ENCODE measurements at regions not wholly inside any gene's neighbourhood (a gene's known extent, or its start where the extent isn't known, plus 50 kb on each side); places are given as distances from the start of the nearest gene placed in this dataset.

DNA sequence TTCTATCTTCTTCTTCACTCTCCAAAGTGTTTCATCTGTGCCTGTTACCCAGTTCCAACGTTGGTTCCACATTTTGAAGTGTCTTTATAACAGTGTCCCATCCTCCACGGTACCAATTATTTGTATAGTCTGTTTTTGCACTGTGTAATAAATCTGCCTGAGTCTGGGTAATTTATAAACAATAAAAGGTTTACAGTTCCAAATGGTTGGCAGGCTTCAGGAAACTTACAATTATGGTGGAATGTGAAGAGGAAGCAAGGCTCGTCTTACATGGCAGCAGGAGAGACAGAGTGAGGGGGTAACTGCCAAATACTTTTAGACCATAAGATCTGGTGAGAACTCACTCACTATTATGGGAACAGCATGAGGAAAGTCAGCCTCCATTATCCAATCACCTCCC, 465.4 kb upstream of the CDH9 start:
- TF ChIP-seq, protein P1, sequence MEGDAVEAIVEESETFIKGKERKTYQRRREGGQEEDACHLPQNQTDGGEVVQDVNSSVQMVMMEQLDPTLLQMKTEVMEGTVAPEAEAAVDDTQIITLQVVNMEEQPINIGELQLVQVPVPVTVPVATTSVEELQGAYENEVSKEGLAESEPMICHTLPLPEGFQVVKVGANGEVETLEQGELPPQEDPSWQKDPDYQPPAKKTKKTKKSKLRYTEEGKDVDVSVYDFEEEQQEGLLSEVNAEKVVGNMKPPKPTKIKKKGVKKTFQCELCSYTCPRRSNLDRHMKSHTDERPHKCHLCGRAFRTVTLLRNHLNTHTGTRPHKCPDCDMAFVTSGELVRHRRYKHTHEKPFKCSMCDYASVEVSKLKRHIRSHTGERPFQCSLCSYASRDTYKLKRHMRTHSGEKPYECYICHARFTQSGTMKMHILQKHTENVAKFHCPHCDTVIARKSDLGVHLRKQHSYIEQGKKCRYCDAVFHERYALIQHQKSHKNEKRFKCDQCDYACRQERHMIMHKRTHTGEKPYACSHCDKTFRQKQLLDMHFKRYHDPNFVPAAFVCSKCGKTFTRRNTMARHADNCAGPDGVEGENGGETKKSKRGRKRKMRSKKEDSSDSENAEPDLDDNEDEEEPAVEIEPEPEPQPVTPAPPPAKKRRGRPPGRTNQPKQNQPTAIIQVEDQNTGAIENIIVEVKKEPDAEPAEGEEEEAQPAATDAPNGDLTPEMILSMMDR (IDR thresholded peaks at IDR 0.05; ENCODE audit: low read depth, low read length), result no peak
- H3K4me3 ChIP-seq, result no peak overlapping the region
- no peaks in the 10 kb centered on the region for H3K9me3 ChIP-seq (ENCODE audit: low read depth)
- H3K27ac ChIP-seq, result no peak overlapping the region
- DNase-seq (ENCODE audit: low read depth in 1 of 2, low spot score in 1 of 2), result no peak
- H3K27me3 ChIP-seq, result no peaks in the 10 kb centered on the region
- no peaks in the 10 kb centered on the region for H3K36me3 ChIP-seq
- no peaks in the 10 kb centered on the region for H3K4me1 ChIP-seq (ENCODE audit: low read depth)

DNA sequence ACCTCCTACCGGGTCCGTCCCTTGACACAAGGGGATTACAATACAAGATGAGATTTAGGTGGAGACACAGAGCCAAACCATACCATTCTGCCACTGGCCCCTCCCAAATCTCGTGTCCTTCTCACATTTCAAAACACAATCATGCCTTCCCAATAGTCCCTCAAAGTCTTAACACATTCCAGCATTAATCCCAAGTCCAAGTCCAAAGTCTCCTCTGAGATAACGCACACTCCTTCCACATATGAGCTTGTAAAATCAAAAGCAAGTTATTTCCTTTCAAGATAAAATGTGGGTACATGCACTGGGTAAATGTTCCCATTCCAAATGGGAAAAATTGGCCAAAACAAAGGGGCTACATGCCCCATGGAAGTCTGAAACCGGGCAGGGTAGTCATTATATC, 463.9 kb upstream of the CDH9 start:
- no peaks in the 10 kb centered on the region for H3K27me3 ChIP-seq
- no peak overlapping the region for H3K4me3 ChIP-seq
- H3K9me3 ChIP-seq (ENCODE audit: low read depth), result no peaks in the 10 kb centered on the region
- no peaks in the 10 kb centered on the region for H3K4me1 ChIP-seq (ENCODE audit: low read depth)
- TF ChIP-seq, protein P1 (IDR thresholded peaks at IDR 0.05; ENCODE audit: low read depth, low read length), result no peak
- H3K27ac ChIP-seq, result no peak overlapping the region
- no peaks in the 10 kb centered on the region for H3K36me3 ChIP-seq
- no peak for DNase-seq (ENCODE audit: low read depth in 1 of 2, low spot score in 1 of 2)

DNA sequence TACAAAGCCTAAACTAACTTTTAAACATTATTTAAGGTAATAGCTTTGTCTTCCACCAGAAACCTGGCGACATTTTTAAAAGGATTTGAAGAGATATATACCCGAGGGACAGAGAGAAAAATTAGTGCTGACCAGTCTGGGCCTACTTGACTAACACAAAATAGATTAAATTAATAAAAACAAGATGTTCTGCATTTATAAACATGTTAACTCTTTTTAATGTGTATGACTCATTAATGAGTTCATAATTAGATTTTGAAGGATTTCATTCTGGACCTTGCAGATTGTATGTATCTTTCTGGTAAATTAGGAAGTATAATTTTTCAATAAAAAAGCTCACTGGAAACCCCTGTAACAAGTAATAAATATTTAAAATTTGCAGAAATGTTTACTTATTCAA, 459.1 kb upstream of the CDH9 start:
- DNase-seq (ENCODE audit: low read depth in 1 of 2, low spot score in 1 of 2), result no peak
- TF ChIP-seq, protein P1 (IDR thresholded peaks at IDR 0.05; ENCODE audit: low read depth, low read length), result no peak
- H3K4me3 ChIP-seq, result no peak overlapping the region
- H3K4me1 ChIP-seq (ENCODE audit: low read depth), result no peaks in the 10 kb centered on the region
- no peaks in the 10 kb centered on the region for H3K36me3 ChIP-seq
- H3K27me3 ChIP-seq, result no peaks in the 10 kb centered on the region
- H3K9me3 ChIP-seq (ENCODE audit: low read depth), result no peaks in the 10 kb centered on the region
- no peak overlapping the region for H3K27ac ChIP-seq

DNA sequence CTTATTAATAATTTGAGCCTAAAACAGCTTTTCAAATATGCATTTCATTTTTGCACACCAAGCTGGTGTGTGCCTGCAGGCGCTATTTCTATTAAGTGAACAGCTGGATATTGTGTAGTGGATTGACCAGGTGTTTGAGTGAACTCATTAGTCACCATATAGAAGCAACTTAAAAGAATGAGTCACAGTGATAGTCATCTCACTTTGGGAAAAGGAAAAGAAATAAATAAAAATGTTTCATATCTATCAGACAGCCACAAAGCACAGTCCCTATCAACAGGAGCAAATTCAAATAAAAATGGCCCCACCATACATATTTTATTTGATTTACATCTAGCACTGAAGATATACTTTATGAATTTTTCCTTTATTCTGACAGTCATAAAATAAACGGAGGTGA, 456.5 kb upstream of the CDH9 start:
- TF ChIP-seq, protein P1 (IDR thresholded peaks at IDR 0.05; ENCODE audit: low read depth, low read length), result no peak
- Histone ChIP-seq H3K4me3 (no peak overlapping the region), H3K27me3 (no peaks in the 10 kb centered on the region), H3K36me3 (no peaks in the 10 kb centered on the region), H3K27ac (no peak overlapping the region), H3K4me1 (ENCODE audit: low read depth) (no peaks in the 10 kb centered on the region), H3K9me3 (ENCODE audit: low read depth) (no peaks in the 10 kb centered on the region)
- no peak for DNase-seq (ENCODE audit: low read depth in 1 of 2, low spot score in 1 of 2)

DNA sequence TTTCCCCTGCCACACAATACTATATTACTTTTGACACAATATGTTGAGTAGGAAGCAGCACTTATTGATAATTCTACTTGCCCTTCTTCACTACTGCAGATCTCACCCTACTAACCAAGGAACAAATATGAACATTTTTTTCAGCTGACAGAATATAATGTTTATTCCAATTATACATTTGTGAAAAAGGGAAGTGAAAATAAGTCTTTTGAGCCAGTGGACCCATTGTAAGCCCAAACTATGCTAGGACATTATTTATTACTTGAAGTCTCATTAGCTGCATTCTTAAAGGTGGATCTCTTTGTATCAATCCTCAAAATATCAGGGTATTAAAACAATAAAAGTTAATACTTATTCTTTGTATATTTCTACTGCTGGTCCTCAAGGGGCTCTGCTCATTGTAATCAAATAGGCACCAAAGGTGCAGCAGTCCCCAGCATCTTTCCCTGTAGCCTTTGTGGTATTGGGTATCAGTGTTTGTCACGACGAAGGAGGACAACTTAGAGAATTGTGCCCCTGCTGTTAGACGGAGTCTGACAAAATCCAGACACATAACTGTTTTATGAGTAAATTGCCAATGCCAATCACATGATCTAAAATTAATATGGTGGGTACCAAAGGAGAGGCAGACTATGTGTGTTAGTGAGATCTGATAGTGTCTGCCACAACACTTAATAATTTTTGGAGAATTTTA, 453.5 kb upstream of the CDH9 start:
- no peak overlapping the region for H3K4me3 ChIP-seq
- H3K27ac ChIP-seq, result no peak overlapping the region
- TF ChIP-seq, protein P1 (IDR thresholded peaks at IDR 0.05; ENCODE audit: low read depth, low read length), result no peak
- no peak for DNase-seq (ENCODE audit: low read depth in 1 of 2, low spot score in 1 of 2)
- H3K4me1 ChIP-seq (ENCODE audit: low read depth), result no peaks in the 10 kb centered on the region
- H3K27me3 ChIP-seq, result no peaks in the 10 kb centered on the region
- no peaks in the 10 kb centered on the region for H3K36me3 ChIP-seq
- H3K9me3 ChIP-seq (ENCODE audit: low read depth), result no peaks in the 10 kb centered on the region

Data from cardiac muscle cell (in vitro differentiated cells and primary cell).